ENCODE measurements at regions not wholly inside any gene's neighbourhood (a gene's known extent, or its start where the extent isn't known, plus 50 kb on each side); places are given as distances from the start of the nearest gene placed in this dataset.
"Not testable (repeated sequence)": the region's sequence is repeated elsewhere in the genome, so short reads cannot be mapped to it uniquely, and the experiment has no call there.

- H3F3A ChIP-seq (ENCODE audit: low read depth), result peaks cover 13% of the 10 kb centered on the region
- DNase-seq (ENCODE audit: low spot score), result no peak
- peaks cover 9% of the 10 kb centered on the region for H3K4me1 Mint-ChIP-seq
- no peaks in the 10 kb centered on the region for H3K27me3 ChIP-seq
- peaks cover 4% of the 10 kb centered on the region for H3K27me3 Mint-ChIP-seq (ENCODE audit: insufficient read depth, low read depth)
- H3K79me2 ChIP-seq (ENCODE audit: low read depth), result no peaks in the 10 kb centered on the region
- H3K27ac Mint-ChIP-seq, result no peak overlapping the region
- no peak overlapping the region for H3K9ac ChIP-seq
- no peaks in the 10 kb centered on the region for H3K36me3 Mint-ChIP-seq
- H3K4me2 ChIP-seq, result no peak overlapping the region
- no peak for TF ChIP-seq CTCF (IDR thresholded peaks at IDR 0.05)
- no peak for TF ChIP-seq EZH2phosphoT487 (IDR thresholded peaks at IDR 0.05)
- no peak for TF ChIP-seq EZH2 (IDR thresholded peaks at IDR 0.05)
- no peak overlapping the region for H3K4me3 ChIP-seq
- H3K27ac ChIP-seq, result no peak overlapping the region
- no peaks in the 10 kb centered on the region for H3K9me3 ChIP-seq (ENCODE audit: low read depth)
- H2AFZ ChIP-seq (replicated peaks), result no peak overlapping the region
- no peaks in the 10 kb centered on the region for H3K36me3 ChIP-seq
- peaks cover 13% of the 10 kb centered on the region for H3K4me1 ChIP-seq
- no peaks in the 10 kb centered on the region for H4K20me1 ChIP-seq (ENCODE audit: low read depth)
- peaks cover 7% of the 10 kb centered on the region for H3K9me3 Mint-ChIP-seq
- H3K4me3 Mint-ChIP-seq, result no peak overlapping the region
These were observed 115.4 kb downstream of the QRSL1 start for GRCh38 chr6:106744781-106745180.

GRCh38 chr6:106744029-106744428 lies 114.7 kb downstream of the QRSL1 start:
- not testable (repeated sequence) for H3K36me3 ChIP-seq; H3K27ac Mint-ChIP-seq; H3K9ac ChIP-seq; H3K27me3 ChIP-seq; H3K4me3 ChIP-seq; H3K9me3 ChIP-seq (ENCODE audit: low read depth); H3K4me3 Mint-ChIP-seq; H3K4me1 ChIP-seq; DNase-seq (ENCODE audit: low spot score); H4K20me1 ChIP-seq (ENCODE audit: low read depth); H3K27me3 Mint-ChIP-seq (ENCODE audit: insufficient read depth, low read depth); H3K4me1 Mint-ChIP-seq; H3K79me2 ChIP-seq (ENCODE audit: low read depth); H3K9me3 Mint-ChIP-seq; H3K27ac ChIP-seq; H2AFZ ChIP-seq (replicated peaks); H3K36me3 Mint-ChIP-seq; H3K4me2 ChIP-seq
- peaks cover 10% of the 10 kb centered on the region for H3F3A ChIP-seq (ENCODE audit: low read depth)

GRCh38 chr6:106743612-106744011 lies 114.2 kb downstream of the QRSL1 start:
- peaks cover 6% of the 10 kb centered on the region for H3F3A ChIP-seq (ENCODE audit: low read depth)
- H3K4me3 ChIP-seq, result no peak overlapping the region
- no peaks in the 10 kb centered on the region for H3K36me3 ChIP-seq
- H3K27ac ChIP-seq, result no peak overlapping the region
- TF ChIP-seq EZH2 (IDR thresholded peaks at IDR 0.05) (no peak), EZH2phosphoT487 (IDR thresholded peaks at IDR 0.05) (no peak), CTCF (IDR thresholded peaks at IDR 0.05) (no peak)
- Mint-ChIP-seq H3K36me3 (no peaks in the 10 kb centered on the region), H3K4me3 (no peak overlapping the region), H3K27ac (no peak overlapping the region), H3K4me1 (peaks cover 4% of the 10 kb centered on the region), H3K27me3 (ENCODE audit: insufficient read depth, low read depth) (peaks cover 4% of the 10 kb centered on the region), H3K9me3 (peaks cover 7% of the 10 kb centered on the region)
- H3K79me2 ChIP-seq (ENCODE audit: low read depth), result no peaks in the 10 kb centered on the region
- H3K9ac ChIP-seq, result no peak overlapping the region
- DNase-seq (ENCODE audit: low spot score), result no peak
- H3K4me2 ChIP-seq, result no peak overlapping the region
- no peaks in the 10 kb centered on the region for H4K20me1 ChIP-seq (ENCODE audit: low read depth)
- peaks cover 6% of the 10 kb centered on the region for H3K4me1 ChIP-seq
- no peaks in the 10 kb centered on the region for H3K9me3 ChIP-seq (ENCODE audit: low read depth)
- no peaks in the 10 kb centered on the region for H3K27me3 ChIP-seq
- H2AFZ ChIP-seq (replicated peaks), result no peak overlapping the region

GRCh38 chr6:106740287-106740686 lies 110.9 kb downstream of the QRSL1 start:
- Histone ChIP-seq H3K36me3 (no peaks in the 10 kb centered on the region), H3K9ac (no peak overlapping the region), H3K9me3 (ENCODE audit: low read depth) (no peaks in the 10 kb centered on the region), H3K4me1 (no peaks in the 10 kb centered on the region), H3K27me3 (no peaks in the 10 kb centered on the region), H4K20me1 (ENCODE audit: low read depth) (no peaks in the 10 kb centered on the region), H3K27ac (no peak overlapping the region), H3F3A (ENCODE audit: low read depth) (no peaks in the 10 kb centered on the region), H2AFZ (replicated peaks) (no peak overlapping the region), H3K4me2 (no peak overlapping the region), H3K4me3 (no peak overlapping the region), H3K79me2 (ENCODE audit: low read depth) (no peaks in the 10 kb centered on the region)
- no peak for TF ChIP-seq EZH2 (IDR thresholded peaks at IDR 0.05)
- TF ChIP-seq CTCF (IDR thresholded peaks at IDR 0.05), result no peak
- no peak for TF ChIP-seq EZH2phosphoT487 (IDR thresholded peaks at IDR 0.05)
- Mint-ChIP-seq H3K27me3 (ENCODE audit: insufficient read depth, low read depth) (peaks cover 2% of the 10 kb centered on the region), H3K4me1 (no peaks in the 10 kb centered on the region), H3K4me3 (no peak overlapping the region), H3K36me3 (no peaks in the 10 kb centered on the region), H3K9me3 (peaks cover 10% of the 10 kb centered on the region), H3K27ac (no peak overlapping the region)
- no peak for DNase-seq (ENCODE audit: low spot score)

All from neural progenitor cell (in vitro differentiated cells).